BJ (cell line): ENCODE measurements at regions not wholly inside any gene's neighbourhood (a gene's known extent, or its start where the extent isn't known, plus 50 kb on each side); places are given as distances from the start of the nearest gene placed in this dataset.

ENCODE experiments used
- CTCF ChIA-PET: fragments of 350-600 bp; formaldehyde crosslinking; extraction: SDS; loops from one replicate; lab custom pipeline; 2021; ENCODE audit warnings: antibody characterized with exemption, inconsistent platforms; lab: Yijun Ruan, JAX
- POLR2A ChIA-PET: fragments of 300-600 bp; sonication (Branson Sonifier 250); formaldehyde crosslinking; extraction: SDS; loops from one replicate; lab custom pipeline; 2021; ENCODE audit warnings: antibody characterized with exemption; lab: Charles Lee
- DNase-seq: peaks from one replicate; pipeline ENCODE4 v3.0.0-alpha.2; 2011; ENCODE audit warnings: low read depth
- H3K27me3 ChIP-seq: 2 replicates; pipeline ENCODE4 v1.6.0; 2011; ENCODE audit warnings: low read length; ENCODE audit not compliant: control insufficient read depth, insufficient read depth
- H3K36me3 ChIP-seq: 2 replicates; pipeline ENCODE4 v1.5.1; 2011; ENCODE audit warnings: low read length; ENCODE audit not compliant: control insufficient read depth, insufficient read depth
- H3K4me3 ChIP-seq: 2 replicates; pipeline ENCODE4 v1.5.1; 2011; ENCODE audit warnings: low read depth, mild to moderate bottlenecking, control low read depth, low read length
- CTCF ChIP-seq: IDR thresholded peaks from 2 replicates; pipeline ENCODE4 v1.5.1; 2011; ENCODE audit warnings: low read depth, mild to moderate bottlenecking, control low read depth, inconsistent platforms, low read length, moderate library complexity; ENCODE audit not compliant: insufficient read depth

- Histone ChIP-seq H3K27me3 (no peaks in the 10 kb centered on the region), H3K4me3 (no peak overlapping the region), H3K36me3 (no peaks in the 10 kb centered on the region)
- TF ChIP-seq CTCF = no peak
- POLR2A ChIA-PET = no interaction called here
- no peak for DNase-seq
- CTCF ChIA-PET = no interaction called here
Observed at GRCh38 chr10:65350611-65351010, 1575.2 kb upstream of the LRRTM3 start.

GRCh38 chr10:65355141-65355680, 1570.6 kb upstream of the LRRTM3 start:
- no peaks in the 10 kb centered on the region for H3K36me3 ChIP-seq
- H3K4me3 ChIP-seq = no peak overlapping the region
- ChIA-PET POLR2A (no interaction called here), CTCF (no interaction called here)
- H3K27me3 ChIP-seq = no peaks in the 10 kb centered on the region
- TF ChIP-seq CTCF = no peak
- no peak for DNase-seq

GRCh38 chr10:65358565-65358964, 1567.3 kb upstream of the LRRTM3 start:
- no peak for DNase-seq
- ChIA-PET CTCF (no interaction called here), POLR2A (no interaction called here)
- no peak overlapping the region for H3K4me3 ChIP-seq
- no peaks in the 10 kb centered on the region for H3K36me3 ChIP-seq
- no peaks in the 10 kb centered on the region for H3K27me3 ChIP-seq
- TF ChIP-seq CTCF = no peak

GRCh38 chr10:65360497-65360896, 1565.3 kb upstream of the LRRTM3 start:
- DNase-seq = no peak
- CTCF ChIA-PET = no interaction called here
- no peak for TF ChIP-seq CTCF
- H3K4me3 ChIP-seq = no peak overlapping the region
- H3K27me3 ChIP-seq = no peaks in the 10 kb centered on the region
- POLR2A ChIA-PET = no interaction called here
- no peaks in the 10 kb centered on the region for H3K36me3 ChIP-seq

- Histone ChIP-seq H3K27me3 (no peaks in the 10 kb centered on the region), H3K36me3 (no peaks in the 10 kb centered on the region), H3K4me3 (no peak overlapping the region)
- POLR2A ChIA-PET = no interaction called here
- CTCF ChIA-PET = no interaction called here
- no peak for TF ChIP-seq CTCF
- no peak for DNase-seq
Observed at GRCh38 chr10:65365878-65366277, 1560.0 kb upstream of the LRRTM3 start.
